PC-3 (cell line): ENCODE measurements at regions not wholly inside any gene's neighbourhood (a gene's known extent, or its start where the extent isn't known, plus 50 kb on each side); places are given as distances from the start of the nearest gene placed in this dataset.

Source experiments
- EZH2 ChIP-seq: fragments of 300-600 bp; sonication (generic); IDR thresholded peaks from one replicate; pipeline ENCODE4 v1.6.1; 2017; ENCODE audit warnings: antibody characterized with exemption, mild to moderate bottlenecking, low read length; ENCODE audit not compliant: unreplicated experiment
- EZH2phosphoT487 ChIP-seq: fragments of 300-600 bp; sonication (generic); IDR thresholded peaks from 2 replicates; pipeline ENCODE4 v1.6.1; 2018; ENCODE audit warnings: mild to moderate bottlenecking, antibody characterized with exemption, low read length, borderline replicate concordance
- TF ChIP-seq, protein P1 (sequence below): fragments of 300-600 bp; sonication (generic); conservative IDR thresholded peaks from 2 replicates; pipeline ENCODE4 v1.5.1; 2017; ENCODE audit warnings: antibody characterized with exemption, low read depth, mild to moderate bottlenecking, low read length

DNA sequence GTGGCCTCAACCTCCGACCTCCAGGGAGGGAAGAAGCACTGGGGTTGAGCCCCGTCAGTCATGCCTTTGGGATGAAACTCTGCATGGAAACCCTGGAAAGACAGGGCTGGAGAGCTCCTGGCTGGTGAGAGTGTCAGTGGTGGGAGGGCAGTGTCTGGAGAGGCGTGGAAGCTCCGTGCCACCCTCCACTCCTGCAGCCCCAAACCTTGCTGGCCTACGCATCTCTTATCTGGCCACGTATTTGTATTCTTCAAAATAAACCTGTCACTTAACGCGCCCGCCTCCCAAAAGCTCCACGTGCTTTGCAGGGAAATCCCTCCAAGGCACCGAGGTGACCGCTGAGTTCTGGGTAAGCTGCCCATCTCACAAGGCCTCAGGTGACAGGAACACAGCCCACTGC is 84.3 kb downstream of the TEX29 start:
- TF ChIP-seq, protein P1, sequence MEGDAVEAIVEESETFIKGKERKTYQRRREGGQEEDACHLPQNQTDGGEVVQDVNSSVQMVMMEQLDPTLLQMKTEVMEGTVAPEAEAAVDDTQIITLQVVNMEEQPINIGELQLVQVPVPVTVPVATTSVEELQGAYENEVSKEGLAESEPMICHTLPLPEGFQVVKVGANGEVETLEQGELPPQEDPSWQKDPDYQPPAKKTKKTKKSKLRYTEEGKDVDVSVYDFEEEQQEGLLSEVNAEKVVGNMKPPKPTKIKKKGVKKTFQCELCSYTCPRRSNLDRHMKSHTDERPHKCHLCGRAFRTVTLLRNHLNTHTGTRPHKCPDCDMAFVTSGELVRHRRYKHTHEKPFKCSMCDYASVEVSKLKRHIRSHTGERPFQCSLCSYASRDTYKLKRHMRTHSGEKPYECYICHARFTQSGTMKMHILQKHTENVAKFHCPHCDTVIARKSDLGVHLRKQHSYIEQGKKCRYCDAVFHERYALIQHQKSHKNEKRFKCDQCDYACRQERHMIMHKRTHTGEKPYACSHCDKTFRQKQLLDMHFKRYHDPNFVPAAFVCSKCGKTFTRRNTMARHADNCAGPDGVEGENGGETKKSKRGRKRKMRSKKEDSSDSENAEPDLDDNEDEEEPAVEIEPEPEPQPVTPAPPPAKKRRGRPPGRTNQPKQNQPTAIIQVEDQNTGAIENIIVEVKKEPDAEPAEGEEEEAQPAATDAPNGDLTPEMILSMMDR: no peak
- TF ChIP-seq EZH2 (no peak), EZH2phosphoT487 (no peak)
